BLaER1 (cell line): ENCODE measurements at regions not wholly inside any gene's neighbourhood (a gene's known extent, or its start where the extent isn't known, plus 50 kb on each side); places are given as distances from the start of the nearest gene placed in this dataset.

Experiments used
- H3K27ac ChIP-seq: shearing (Covaris generic); formaldehyde crosslinking; 2 replicates; pipeline ENCODE4 v1.8.1; 2022
- H3K27me3 ChIP-seq: shearing (Covaris generic); formaldehyde crosslinking; 2 replicates; pipeline ENCODE4 v1.8.1; 2022
- H3K36me3 ChIP-seq: shearing (Covaris generic); formaldehyde crosslinking; 2 replicates; pipeline ENCODE4 v1.8.1; 2022
- H3K4me1 ChIP-seq: shearing (Covaris generic); formaldehyde crosslinking; 2 replicates; pipeline ENCODE4 v1.8.1; 2022
- H3K4me2 ChIP-seq: shearing (Covaris generic); formaldehyde crosslinking; 2 replicates; pipeline ENCODE4 v1.8.1; 2022
- H3K4me3 ChIP-seq: shearing (Covaris generic); formaldehyde crosslinking; 2 replicates; pipeline ENCODE4 v1.8.1; 2022
- H3K9ac ChIP-seq: shearing (Covaris generic); formaldehyde crosslinking; 2 replicates; pipeline ENCODE4 v1.8.1; 2022
- H3K9me3 ChIP-seq: shearing (Covaris generic); formaldehyde crosslinking; 2 replicates; pipeline ENCODE4 v1.8.1; 2022
- H4K20me1 ChIP-seq: shearing (Covaris generic); formaldehyde crosslinking; 2 replicates; pipeline ENCODE4 v1.8.1; 2022
- Cebpa-rat ChIP-seq: shearing (Covaris generic); IDR thresholded peaks from 2 replicates; pipeline ENCODE4 v1.8.1; 2022

GRCh38 chr14:89720741-89721729 is 233.5 kb downstream of the EFCAB11 start:
- Histone ChIP-seq H3K4me2 (peak overlapping the region; percentile 91), H3K27ac (peak overlapping the region; percentile 99)

GRCh38 chr14:89720076-89720687 is 234.3 kb downstream of the EFCAB11 start:
- no peaks in the 10 kb centered on the region for H3K36me3 ChIP-seq
- no peak for TF ChIP-seq Cebpa-rat
- no peaks in the 10 kb centered on the region for H3K27me3 ChIP-seq
- no peaks in the 10 kb centered on the region for H4K20me1 ChIP-seq
- H3K27ac ChIP-seq: peak overlapping the region; percentile 99
- H3K9ac ChIP-seq: peak overlapping the region; percentile 88
- H3K4me1 ChIP-seq: peaks cover 75% of the 10 kb centered on the region
- peak overlapping the region; percentile 38 for H3K4me3 ChIP-seq
- peaks cover 6% of the 10 kb centered on the region; the same call in 1 of the 2 replicates for H3K9me3 ChIP-seq
- peak overlapping the region; percentile 91 for H3K4me2 ChIP-seq

More at GRCh38 chr14:89720741-89721729, 233.5 kb downstream of the EFCAB11 start:
- no peaks in the 10 kb centered on the region for H3K27me3 ChIP-seq
- H3K36me3 ChIP-seq: no peaks in the 10 kb centered on the region
- H4K20me1 ChIP-seq: no peaks in the 10 kb centered on the region
- H3K9me3 ChIP-seq: peaks cover 6% of the 10 kb centered on the region; the same call in 1 of the 2 replicates
- H3K4me3 ChIP-seq: peak overlapping the region; percentile 53
- peak overlapping the region; percentile 88 for H3K9ac ChIP-seq
- peak; percentile 89 for TF ChIP-seq Cebpa-rat
- peaks cover 75% of the 10 kb centered on the region for H3K4me1 ChIP-seq

- Histone ChIP-seq H3K9ac (peak overlapping the region; percentile 88), H4K20me1 (no peaks in the 10 kb centered on the region), H3K36me3 (no peaks in the 10 kb centered on the region), H3K9me3 (peaks cover 5% of the 10 kb centered on the region; the same call in 1 of the 2 replicates), H3K27me3 (no peaks in the 10 kb centered on the region), H3K4me2 (peak overlapping the region; percentile 91), H3K4me1 (peaks cover 69% of the 10 kb centered on the region), H3K4me3 (peak overlapping the region; percentile 38), H3K27ac (peak overlapping the region; percentile 99)
- no peak for TF ChIP-seq Cebpa-rat
Observed at GRCh38 chr14:89719366-89720075, 235.0 kb downstream of the EFCAB11 start.

- H3K9ac ChIP-seq: no peak overlapping the region
- H3K4me3 ChIP-seq: no peak overlapping the region
- H3K36me3 ChIP-seq: no peaks in the 10 kb centered on the region
- no peak overlapping the region for H3K4me2 ChIP-seq
- H3K9me3 ChIP-seq: peaks cover 44% of the 10 kb centered on the region
- no peaks in the 10 kb centered on the region for H3K27me3 ChIP-seq
- H4K20me1 ChIP-seq: no peaks in the 10 kb centered on the region
- H3K27ac ChIP-seq: no peak overlapping the region
- no peaks in the 10 kb centered on the region for H3K4me1 ChIP-seq
- no peak for TF ChIP-seq Cebpa-rat
Observed at GRCh38 chr14:89708982-89709625, 245.4 kb downstream of the EFCAB11 start.

- no peaks in the 10 kb centered on the region for H4K20me1 ChIP-seq
- H3K9me3 ChIP-seq: peaks cover 39% of the 10 kb centered on the region
- H3K27me3 ChIP-seq: no peaks in the 10 kb centered on the region
- H3K4me1 ChIP-seq: peaks cover 15% of the 10 kb centered on the region
- no peak overlapping the region for H3K9ac ChIP-seq
- H3K4me2 ChIP-seq: peak overlapping the region; percentile 2; the same call in 1 of the 2 replicates
- no peak overlapping the region for H3K4me3 ChIP-seq
- no peaks in the 10 kb centered on the region for H3K36me3 ChIP-seq
- no peak for TF ChIP-seq Cebpa-rat
- H3K27ac ChIP-seq: no peak overlapping the region
Observed at GRCh38 chr14:89707086-89707485, 247.4 kb downstream of the EFCAB11 start.

GRCh38 chr14:89702876-89703200 is 251.7 kb downstream of the EFCAB11 start:
- no peaks in the 10 kb centered on the region for H3K36me3 ChIP-seq
- no peaks in the 10 kb centered on the region for H3K27me3 ChIP-seq
- H3K9me3 ChIP-seq: peaks cover 26% of the 10 kb centered on the region
- TF ChIP-seq Cebpa-rat: no peak
- no peak overlapping the region for H3K9ac ChIP-seq
- no peaks in the 10 kb centered on the region for H4K20me1 ChIP-seq
- H3K4me3 ChIP-seq: no peak overlapping the region
- H3K4me1 ChIP-seq: peaks cover 30% of the 10 kb centered on the region
- H3K27ac ChIP-seq: no peak overlapping the region
- H3K4me2 ChIP-seq: no peak overlapping the region

DNA sequence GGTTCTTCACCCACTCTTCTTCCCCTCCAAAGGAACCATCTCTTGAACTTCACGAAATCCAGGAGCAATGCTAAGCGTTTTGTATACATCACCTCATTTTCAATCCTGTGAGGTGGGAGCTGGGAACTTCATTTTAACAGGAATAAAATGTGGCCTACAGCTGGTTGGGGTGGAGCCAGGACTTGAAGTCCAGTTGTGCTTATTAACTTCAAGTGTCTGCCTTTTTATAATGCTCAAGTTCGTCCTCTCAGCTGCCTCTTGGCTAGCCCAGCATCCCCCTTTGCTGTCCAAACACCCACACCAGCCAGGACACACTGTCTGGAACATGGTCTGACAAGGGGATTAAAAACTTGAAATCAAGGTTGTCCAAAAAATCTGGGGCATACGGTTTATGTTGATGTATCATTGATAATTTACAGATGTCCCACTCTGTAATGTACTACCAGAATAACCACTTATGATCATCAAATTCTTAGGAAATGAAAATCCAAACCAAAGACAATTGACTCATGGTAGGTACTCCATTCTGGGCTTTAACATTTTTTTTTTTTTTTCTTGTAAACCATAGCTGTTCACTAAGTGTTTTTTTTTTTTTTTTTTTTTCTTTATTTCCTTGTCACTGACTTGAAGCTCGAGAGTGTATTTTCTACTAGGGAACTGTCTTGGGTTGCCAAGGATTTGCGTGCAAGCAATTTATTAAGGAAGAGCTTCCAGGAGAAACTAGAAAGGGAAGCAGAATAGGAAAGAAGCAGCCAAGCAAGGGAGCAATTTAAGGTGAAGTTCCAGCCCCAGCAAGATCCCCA is 252.3 kb downstream of the EFCAB11 start:
- Histone ChIP-seq H3K36me3 (no peaks in the 10 kb centered on the region; the same call in 1 of the 2 replicates), H3K4me2 (peak overlapping the region; percentile 91), H4K20me1 (no peaks in the 10 kb centered on the region), H3K4me1 (peaks cover 30% of the 10 kb centered on the region), H3K9me3 (peaks cover 32% of the 10 kb centered on the region), H3K9ac (peak overlapping the region; percentile 36; the same call in 1 of the 2 replicates), H3K27me3 (no peaks in the 10 kb centered on the region), H3K4me3 (peak overlapping the region; percentile 66), H3K27ac (peak overlapping the region; percentile 81)
- no peak for TF ChIP-seq Cebpa-rat

DNA sequence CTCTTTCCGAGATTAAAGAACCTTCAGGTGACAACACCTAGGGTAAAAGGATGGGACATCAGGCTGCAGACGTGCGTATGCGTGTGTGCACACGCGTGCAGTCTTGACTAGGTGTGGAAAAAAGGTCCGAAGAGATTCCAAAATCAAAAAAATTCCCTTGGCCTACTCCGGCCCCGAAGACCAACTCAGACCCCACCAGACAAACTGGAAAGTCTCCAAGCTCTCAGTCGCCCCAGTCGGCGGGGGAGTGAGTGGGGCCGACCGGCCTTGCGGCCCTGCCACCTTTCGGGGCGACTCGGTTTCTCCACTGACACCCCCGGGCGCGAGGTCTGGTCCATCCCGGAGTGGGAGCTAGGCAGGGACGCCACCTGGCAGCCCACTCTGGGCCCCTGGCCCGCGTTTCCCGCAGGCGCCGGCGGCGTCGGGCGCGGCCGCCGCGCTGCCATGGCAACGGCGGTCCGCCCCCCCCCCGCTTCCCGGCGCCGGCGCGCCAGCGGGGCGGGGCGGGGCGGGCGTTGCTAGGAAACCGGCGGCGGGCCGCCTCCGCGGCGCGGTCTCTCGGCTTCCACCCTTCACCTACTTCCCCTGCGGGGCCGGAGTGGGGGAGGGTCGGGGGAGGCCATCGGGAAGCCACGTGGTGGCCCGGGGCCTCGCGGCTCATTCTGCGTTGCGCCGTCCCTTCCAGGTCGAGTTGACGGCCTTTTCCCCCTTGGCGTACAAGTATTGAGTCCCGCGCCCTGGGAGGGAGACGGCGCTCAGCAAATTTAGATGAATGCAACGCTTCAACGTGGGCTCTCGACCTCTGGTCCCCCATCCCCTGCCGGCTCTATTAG is 253.1 kb downstream of the EFCAB11 start:
- peaks cover 40% of the 10 kb centered on the region for H3K9me3 ChIP-seq
- TF ChIP-seq Cebpa-rat: no peak
- peaks cover 30% of the 10 kb centered on the region for H3K4me1 ChIP-seq
- peak overlapping the region; percentile 66 for H3K4me3 ChIP-seq
- H3K36me3 ChIP-seq: no peaks in the 10 kb centered on the region; the same call in 1 of the 2 replicates
- no peaks in the 10 kb centered on the region for H3K27me3 ChIP-seq
- peak overlapping the region; percentile 91 for H3K4me2 ChIP-seq
- H3K9ac ChIP-seq: peak overlapping the region; percentile 60; the same call in 1 of the 2 replicates
- no peaks in the 10 kb centered on the region for H4K20me1 ChIP-seq
- H3K27ac ChIP-seq: peak overlapping the region; percentile 81
